H1 (cell line): ENCODE measurements at regions not wholly inside any gene's neighbourhood (a gene's known extent, or its start where the extent isn't known, plus 50 kb on each side); places are given as distances from the start of the nearest gene placed in this dataset.

Experiments used
- CTCF ChIA-PET: fragments of 300-600 bp; sonication (Branson Sonifier 250); formaldehyde crosslinking; loops from one replicate; lab custom pipeline; 2021; ENCODE audit not compliant: partially characterized antibody; lab: Charles Lee
- POLR2A ChIA-PET: fragments of 300-600 bp; sonication (Branson Sonifier 250); formaldehyde crosslinking; loops from one replicate; lab custom pipeline; 2021; ENCODE audit warnings: inconsistent platforms; ENCODE audit not compliant: partially characterized antibody; lab: Charles Lee
- DNase-seq, 2 experiments: peaks; one replicate each; pipeline versions ENCODE4 v3.0.0 to v3.0.0-alpha.2; 2010 to 2022; ENCODE audit warnings: low spot score in 2 of 2, low read depth in 1 of 2, mixed read lengths in 1 of 2
- FAIRE-seq: peaks from 2 replicates; lab custom pipeline; 2011; peaks lifted over from hg19 to GRCh38; lab: Jason Lieb, UNC
- H2AFZ ChIP-seq: 2 replicates; pipeline ENCODE4 v1.8.1; 2012; ENCODE audit warnings: low read length, inconsistent platforms
- H2AK5ac ChIP-seq: 2 replicates; pipeline ENCODE4 v1.6.1; 2013; ENCODE audit warnings: low read depth, low read length
- H2BK120ac ChIP-seq: replicated peaks from 2 replicates; pipeline ENCODE3; 2013; ENCODE audit warnings: low read depth, low read length, inconsistent platforms
- H2BK12ac ChIP-seq: 2 replicates; pipeline ENCODE4 v1.6.1; 2013; ENCODE audit warnings: low read depth, low read length
- H2BK15ac ChIP-seq: 2 replicates; pipeline ENCODE4 v1.6.1; 2013; ENCODE audit warnings: low read length
- H2BK20ac ChIP-seq: 2 replicates; pipeline ENCODE4 v1.6.1; 2013; ENCODE audit warnings: low read length
- H2BK5ac ChIP-seq: 2 replicates; pipeline ENCODE4 v1.6.1; 2013; ENCODE audit warnings: low read depth, low read length
- H3K14ac ChIP-seq: 2 replicates; pipeline ENCODE4 v1.6.1; 2013; ENCODE audit warnings: inconsistent platforms; ENCODE audit not compliant: insufficient read length
- H3K18ac ChIP-seq: 2 replicates; pipeline ENCODE4 v1.6.1; 2013; ENCODE audit warnings: low read length; ENCODE audit errors: extremely low read depth
- H3K23ac ChIP-seq: 2 replicates; pipeline ENCODE4 v1.6.1; 2013; ENCODE audit warnings: inconsistent platforms; ENCODE audit not compliant: insufficient read length
- H3K23me2 ChIP-seq: 2 replicates; pipeline ENCODE4 v1.6.1; 2013; ENCODE audit warnings: low read depth, low read length
- H3K27ac ChIP-seq: 2 replicates; pipeline ENCODE4 v1.6.1; 2011; ENCODE audit warnings: low read depth, low read length, inconsistent platforms
- H3K27me3 ChIP-seq, 4 experiments: replicated peaks in 1 of 4; 1 replicate in 1 of 4; 2 replicates in 3 of 4; pipeline versions ENCODE4 v1.6.1 to v1.8.1; 2011 to 2013; ENCODE audit warnings: low read length in 3 of 4, mild to moderate bottlenecking in 3 of 4, inconsistent platforms in 2 of 4, mixed read lengths in 2 of 4, moderate library complexity in 1 of 4; ENCODE audit not compliant: control insufficient read depth in 3 of 4, insufficient read depth in 3 of 4; ENCODE audit errors: extremely low read depth in 1 of 4
- H3K36me3 ChIP-seq, 4 experiments: 2 replicates each; pipeline versions ENCODE4 v1.6.1 to v1.8.1; 2011 to 2013; ENCODE audit warnings: mild to moderate bottlenecking in 4 of 4, low read length in 3 of 4, moderate library complexity in 2 of 4, control low read depth in 1 of 4, inconsistent platforms in 1 of 4; ENCODE audit not compliant: insufficient read depth in 4 of 4, control insufficient read depth in 2 of 4
- H3K4ac ChIP-seq: replicated peaks from 2 replicates; pipeline ENCODE3; 2013; ENCODE audit warnings: low read length, low read depth, mixed read lengths, inconsistent platforms; ENCODE audit not compliant: insufficient read length
- H3K4me1 ChIP-seq, 4 experiments: replicated peaks in 1 of 4; 1 replicate in 1 of 4; 2 replicates in 3 of 4; pipeline versions ENCODE4 v1.6.1 to v1.8.1; 2011 to 2013; ENCODE audit warnings: low read length in 3 of 4, inconsistent platforms in 2 of 4, mixed read lengths in 1 of 4; ENCODE audit not compliant: insufficient read depth in 4 of 4, control insufficient read depth in 3 of 4
- H3K4me2 ChIP-seq, 2 experiments: 2 replicates each; pipeline versions ENCODE4 v1.6.1 to v1.8.1; 2011 to 2013; ENCODE audit warnings: low read depth in 2 of 2, low read length in 2 of 2, control low read depth in 1 of 2, inconsistent platforms in 1 of 2, mild to moderate bottlenecking in 1 of 2; ENCODE audit not compliant: insufficient read depth in 1 of 2
- H3K4me3 ChIP-seq, 4 experiments: fragments of 200-600, 300-600 bp in 1 of 4; sonication (generic), shearing (Covaris generic), sonication (Bioruptor Twin) in 1 of 4; 2 replicates each; pipeline versions ENCODE4 v1.5.1 to v1.8.1; 2011 to 2016; ENCODE audit warnings: low read length in 4 of 4, low read depth in 3 of 4, control low read depth in 2 of 4, inconsistent platforms in 2 of 4, mild to moderate bottlenecking in 2 of 4, mixed read lengths in 1 of 4, moderate library complexity in 1 of 4; ENCODE audit not compliant: insufficient read depth in 2 of 4; ENCODE audit errors: extremely low read depth in 1 of 4
- H3K56ac ChIP-seq: replicated peaks from 2 replicates; pipeline ENCODE3; 2013; ENCODE audit warnings: low read depth, mild to moderate bottlenecking, mixed read lengths, low read length, inconsistent platforms; ENCODE audit not compliant: insufficient read length
- H3K79me1 ChIP-seq: 2 replicates; pipeline ENCODE4 v1.6.1; 2013; ENCODE audit warnings: low read depth, low read length, control low read depth
- H3K79me2 ChIP-seq, 2 experiments: 2 replicates each; pipeline versions ENCODE4 v1.6.1 to v1.8.1; 2012 to 2013; ENCODE audit warnings: low read length in 2 of 2, mild to moderate bottlenecking in 2 of 2, inconsistent platforms in 1 of 2; ENCODE audit not compliant: insufficient read depth in 2 of 2, control insufficient read depth in 1 of 2
- H3K9ac ChIP-seq, 4 experiments: replicated peaks in 1 of 4; 1 replicate in 1 of 4; 2 replicates in 3 of 4; pipeline versions ENCODE4 v1.6.1 to v1.8.1; 2011 to 2013; ENCODE audit warnings: low read depth in 3 of 4, low read length in 3 of 4, control low read depth in 2 of 4, mild to moderate bottlenecking in 2 of 4, moderate library complexity in 2 of 4, inconsistent platforms in 1 of 4; ENCODE audit errors: extremely low read depth in 1 of 4
- H3K9me3 ChIP-seq, 2 experiments: 2 replicates each; pipeline versions ENCODE4 v1.6.1 to v1.8.1; 2012 to 2013; ENCODE audit warnings: mild to moderate bottlenecking in 2 of 2, moderate library complexity in 2 of 2, control low read depth in 1 of 2, inconsistent platforms in 1 of 2, low read depth in 1 of 2, low read length in 1 of 2, mixed read lengths in 1 of 2; ENCODE audit not compliant: insufficient read depth in 2 of 2
- H4K20me1 ChIP-seq, 2 experiments: replicated peaks in 1 of 2; 2 replicates each; pipeline versions ENCODE3 to v1.8.1; 2011 to 2013; ENCODE audit warnings: inconsistent platforms in 2 of 2, low read length in 2 of 2, mild to moderate bottlenecking in 1 of 2; ENCODE audit not compliant: insufficient read depth in 2 of 2, control insufficient read depth in 1 of 2
- H4K5ac ChIP-seq: 2 replicates; pipeline ENCODE4 v1.6.1; 2013; ENCODE audit warnings: low read length, low read depth, mixed read lengths, inconsistent platforms; ENCODE audit not compliant: insufficient read length
- H4K8ac ChIP-seq: 2 replicates; pipeline ENCODE4 v1.8.0; 2013; ENCODE audit warnings: mild to moderate bottlenecking, moderate library complexity, low read length, inconsistent platforms; ENCODE audit not compliant: insufficient read depth; ENCODE audit errors: extremely low read depth
- H4K91ac ChIP-seq: replicated peaks from 2 replicates; pipeline ENCODE3; 2013; ENCODE audit warnings: low read length, mixed read lengths, inconsistent platforms; ENCODE audit not compliant: insufficient read length
- SP2 ChIP-seq: IDR thresholded peaks from 2 replicates; pipeline ENCODE4 v1.6.1; 2012; ENCODE audit warnings: mild to moderate bottlenecking, low read length, inconsistent platforms
- WGBS, 2 experiments: shearing (Covaris generic) in 1 of 2; methylation state at CpG; one replicate each; pipeline versions ENCODE4 v1.1.6 to v1.1.7; 2013 to 2015; ENCODE audit warnings: low lambda C conversion rate in 2 of 2, mixed read lengths in 2 of 2, inconsistent platforms in 1 of 2, low coverage in 1 of 2, missing lambda C conversion rate in 1 of 2; ENCODE audit not compliant: insufficient replicate concordance in 2 of 2, insufficient coverage in 1 of 2, insufficient read length in 1 of 2; ENCODE audit errors: extremely low coverage in 1 of 2, missing lambda C conversion rate in 1 of 2; 5-methylcytosine and 5-hydroxymethylcytosine counted together

- TF ChIP-seq SP2: no peak
- TF ChIP-seq, all 59 proteins: peak for 0
- Histone ChIP-seq H3K36me3 (no peaks in the 10 kb centered on the region), H3K79me2 (no peaks in the 10 kb centered on the region), H2AK5ac (no peak overlapping the region), H4K5ac (no peak overlapping the region), H4K91ac (no peak overlapping the region), H3K18ac (no peak overlapping the region), H3K4me3 (no peak overlapping the region), H2BK12ac (no peak overlapping the region), H4K8ac (no peak overlapping the region), H3K4me1 (no peaks in the 10 kb centered on the region), H3K4me2 (no peak overlapping the region), H2AFZ (no peak overlapping the region), H3K79me1 (no peaks in the 10 kb centered on the region), H3K23ac (no peak overlapping the region), H2BK20ac (no peak overlapping the region), H3K9me3 (no peaks in the 10 kb centered on the region), H3K27ac (no peak overlapping the region), H3K27me3 (no peaks in the 10 kb centered on the region), H3K23me2 (no peaks in the 10 kb centered on the region), H3K9ac (no peak overlapping the region), H2BK15ac (no peak overlapping the region), H3K14ac (no peak overlapping the region), H2BK120ac (no peak overlapping the region), H3K56ac (no peak overlapping the region), H4K20me1 (no peaks in the 10 kb centered on the region), H3K4ac (no peak overlapping the region), H2BK5ac (no peak overlapping the region)
- 91% methylated on average over 3 of the region's 3 CpGs; no CpG with 5 or more reads in 1 of the 2 experiments for WGBS, 2 experiments
- ChIA-PET POLR2A (no interaction called here), CTCF (interaction anchor here (1.6 kb wide), 1 partner anchor 15 kb away, joined by 4 read pairs; no protein-coding TSS in a partner anchor)
- no peak for DNase-seq
- no peak for FAIRE-seq
Observed at GRCh38 chr10:2942938-2943337, 124.4 kb upstream of the PFKP start.
